ENCODE measurements at regions not wholly inside any gene's neighbourhood (a gene's known extent, or its start where the extent isn't known, plus 50 kb on each side); places are given as distances from the start of the nearest gene placed in this dataset.

DNA sequence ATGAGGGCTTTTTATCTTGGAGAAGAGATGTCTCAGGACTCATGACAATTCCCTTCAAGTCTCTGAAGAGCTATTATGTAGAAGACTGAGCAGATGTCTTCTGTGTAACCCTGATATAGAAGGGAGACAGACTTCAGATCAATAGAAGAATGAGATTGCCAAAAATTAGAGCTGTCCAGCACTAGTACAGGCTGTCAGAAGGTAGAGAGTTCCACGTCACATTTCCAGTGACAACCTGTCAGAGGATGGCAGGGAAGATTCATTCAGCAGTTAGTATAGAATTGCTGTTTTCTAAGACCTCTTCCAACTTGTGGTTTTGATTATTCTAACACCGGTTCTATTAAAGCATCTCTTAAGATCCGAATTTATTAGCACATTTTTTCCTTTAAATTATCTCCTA is 520.6 kb downstream of the RBFOX1 start:
- TF ChIP-seq, protein P1, sequence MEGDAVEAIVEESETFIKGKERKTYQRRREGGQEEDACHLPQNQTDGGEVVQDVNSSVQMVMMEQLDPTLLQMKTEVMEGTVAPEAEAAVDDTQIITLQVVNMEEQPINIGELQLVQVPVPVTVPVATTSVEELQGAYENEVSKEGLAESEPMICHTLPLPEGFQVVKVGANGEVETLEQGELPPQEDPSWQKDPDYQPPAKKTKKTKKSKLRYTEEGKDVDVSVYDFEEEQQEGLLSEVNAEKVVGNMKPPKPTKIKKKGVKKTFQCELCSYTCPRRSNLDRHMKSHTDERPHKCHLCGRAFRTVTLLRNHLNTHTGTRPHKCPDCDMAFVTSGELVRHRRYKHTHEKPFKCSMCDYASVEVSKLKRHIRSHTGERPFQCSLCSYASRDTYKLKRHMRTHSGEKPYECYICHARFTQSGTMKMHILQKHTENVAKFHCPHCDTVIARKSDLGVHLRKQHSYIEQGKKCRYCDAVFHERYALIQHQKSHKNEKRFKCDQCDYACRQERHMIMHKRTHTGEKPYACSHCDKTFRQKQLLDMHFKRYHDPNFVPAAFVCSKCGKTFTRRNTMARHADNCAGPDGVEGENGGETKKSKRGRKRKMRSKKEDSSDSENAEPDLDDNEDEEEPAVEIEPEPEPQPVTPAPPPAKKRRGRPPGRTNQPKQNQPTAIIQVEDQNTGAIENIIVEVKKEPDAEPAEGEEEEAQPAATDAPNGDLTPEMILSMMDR (conservative IDR thresholded peaks at IDR 0.05): no peak
- no peak for TF ChIP-seq ZFX (IDR thresholded peaks at IDR 0.05)

Measured in C4-2B (cell line).